ENCODE measurements at regions not wholly inside any gene's neighbourhood (a gene's known extent, or its start where the extent isn't known, plus 50 kb on each side); places are given as distances from the start of the nearest gene placed in this dataset.
"Not testable (repeated sequence)": the region's sequence is repeated elsewhere in the genome, so short reads cannot be mapped to it uniquely, and the experiment has no call there.

DNA sequence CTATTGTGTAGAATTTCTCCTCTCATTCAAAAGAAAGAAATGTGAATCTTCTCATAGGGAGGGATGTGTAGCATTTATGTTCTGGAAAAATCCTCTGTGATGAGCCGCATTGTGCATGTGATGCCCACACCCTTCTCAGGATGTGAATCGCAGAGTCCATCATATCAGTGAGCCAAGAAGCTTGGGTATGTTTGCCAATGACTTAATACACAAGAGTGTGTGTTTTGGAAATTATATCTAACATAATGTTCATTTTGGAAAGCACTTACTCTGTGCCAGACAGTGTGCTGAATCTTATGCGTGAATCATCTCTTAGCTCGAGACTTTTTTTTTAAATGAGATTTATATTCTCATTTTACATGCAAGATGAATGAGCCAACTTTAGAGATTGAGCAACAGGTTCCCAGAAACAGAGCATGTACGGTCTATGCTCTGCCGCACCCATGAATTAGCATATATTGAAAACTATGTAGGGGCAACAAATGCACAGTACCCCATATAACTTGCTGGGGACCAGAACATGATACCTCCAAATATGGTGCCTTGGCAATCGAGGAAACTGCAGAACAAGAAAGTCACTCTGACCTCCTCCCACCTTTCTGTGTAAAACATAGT lies 418.4 kb upstream of the SPATA31A3 start:
- 9 to 30% methylated on average over 2 to 3 of the region's 7 CpGs for WGBS, 2 donors
- intact Hi-C loops (cut with DNase I); H3K27ac ChIP-seq; H3K27me3 ChIP-seq; H3K9me3 ChIP-seq; H3K4me1 ChIP-seq; H3K4me3 ChIP-seq; H3K36me3 ChIP-seq; DNase-seq: not testable (repeated sequence)

DNA sequence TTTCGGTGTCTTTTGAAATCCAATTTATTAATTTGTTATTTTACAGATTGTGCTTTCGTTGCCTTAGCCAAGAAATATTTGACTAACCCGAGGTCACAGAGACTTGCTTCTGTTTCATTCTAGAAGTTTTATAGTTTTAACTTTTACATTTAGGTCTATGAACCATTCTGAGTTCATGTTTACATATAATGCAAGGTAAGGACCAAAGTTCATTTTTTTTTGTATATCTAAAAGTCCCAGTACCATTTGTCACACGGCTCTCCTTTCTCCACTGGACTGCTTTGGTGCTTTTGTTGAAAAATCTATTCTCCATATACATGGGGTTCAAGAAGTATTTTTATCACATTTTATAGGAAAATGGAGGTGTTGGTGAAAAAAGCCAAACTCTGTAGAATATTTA lies 411.4 kb upstream of the SPATA31A3 start:
- intact Hi-C loops (cut with DNase I); H3K4me1 ChIP-seq; H3K4me3 ChIP-seq; H3K36me3 ChIP-seq; DNase-seq; H3K27me3 ChIP-seq; H3K9me3 ChIP-seq; H3K27ac ChIP-seq: not testable (repeated sequence)
- no CpG with 5 or more reads among the region's 4 CpGs for WGBS, 2 donors

DNA sequence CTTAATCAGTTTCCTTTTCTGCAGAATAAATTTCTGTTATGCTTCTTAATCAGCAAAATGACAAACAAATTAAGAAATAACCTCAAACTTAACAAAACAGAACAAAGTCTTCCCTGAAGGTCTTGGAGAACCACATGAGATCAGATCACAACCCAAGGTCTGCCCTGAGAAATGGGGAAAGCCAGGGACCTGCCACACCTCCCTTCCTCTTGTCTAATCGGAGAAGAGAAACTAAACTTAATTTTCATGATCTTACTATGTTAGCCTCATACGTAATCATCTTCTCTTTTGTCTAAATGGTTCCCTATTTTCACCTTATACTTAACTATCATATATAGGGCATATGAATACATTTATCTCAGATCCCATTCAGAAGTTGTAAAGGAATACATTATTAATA lies 405.4 kb upstream of the SPATA31A3 start:
- H3K4me1 ChIP-seq; H3K36me3 ChIP-seq; H3K27me3 ChIP-seq; intact Hi-C loops (cut with DNase I); DNase-seq; H3K4me3 ChIP-seq; H3K27ac ChIP-seq; H3K9me3 ChIP-seq: not testable (repeated sequence)
- WGBS, 2 donors, result 49 to 91% methylated on average over 2 of the region's 2 CpGs

DNA sequence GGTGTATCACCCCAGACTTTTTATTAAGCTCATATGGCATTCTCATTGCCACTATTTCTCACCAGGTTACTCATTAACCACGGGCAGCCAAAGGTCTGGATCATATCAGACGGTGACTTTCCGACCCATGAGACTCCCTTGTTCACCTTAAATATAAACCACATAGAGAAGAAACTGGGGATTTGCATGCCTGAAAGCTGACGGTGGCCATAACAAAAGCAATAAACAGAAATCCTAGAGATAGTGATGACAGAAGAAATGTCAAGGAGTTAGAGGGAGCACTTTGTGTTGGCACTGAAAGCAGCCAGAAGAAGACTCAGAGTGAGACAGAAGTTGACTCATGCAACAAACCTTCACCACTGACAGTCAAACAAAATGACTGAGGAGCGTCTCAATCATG lies 402.4 kb upstream of the SPATA31A3 start:
- WGBS, 2 donors, result no CpG with 5 or more reads among the region's 5 CpGs
- DNase-seq; intact Hi-C loops (cut with DNase I): not testable (repeated sequence)

DNA sequence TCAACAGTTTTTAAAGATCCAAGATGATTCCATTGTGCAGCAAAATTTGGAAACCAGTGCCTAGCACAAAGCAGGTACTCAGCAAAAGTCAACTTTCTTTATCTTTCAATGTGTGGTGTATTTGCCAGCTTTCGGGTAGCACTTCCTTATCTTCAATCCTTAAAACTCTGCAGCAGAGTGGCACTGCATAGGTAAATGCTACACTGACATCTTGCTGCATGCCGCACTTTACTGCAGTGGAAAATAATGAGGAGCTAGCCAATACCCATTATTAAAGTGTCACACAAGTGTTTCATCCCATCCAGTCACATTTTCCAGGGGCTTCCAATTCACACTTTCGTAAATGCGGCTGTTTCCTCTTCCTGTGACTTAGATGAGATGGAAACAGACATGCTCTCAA lies 401.7 kb upstream of the SPATA31A3 start:
- H3K27ac ChIP-seq; intact Hi-C loops (cut with DNase I); H3K4me1 ChIP-seq; H3K36me3 ChIP-seq; DNase-seq; H3K4me3 ChIP-seq; H3K27me3 ChIP-seq; H3K9me3 ChIP-seq: not testable (repeated sequence)
- no CpG with 5 or more reads among the region's 4 CpGs for WGBS, 2 donors

More for the DNA sequence above, 402.4 kb upstream of the SPATA31A3 start:
- H3K9me3 ChIP-seq, H3K4me1 ChIP-seq, H3K27me3 ChIP-seq, H3K36me3 ChIP-seq, H3K4me3 ChIP-seq, H3K27ac ChIP-seq: not testable (repeated sequence)

DNA sequence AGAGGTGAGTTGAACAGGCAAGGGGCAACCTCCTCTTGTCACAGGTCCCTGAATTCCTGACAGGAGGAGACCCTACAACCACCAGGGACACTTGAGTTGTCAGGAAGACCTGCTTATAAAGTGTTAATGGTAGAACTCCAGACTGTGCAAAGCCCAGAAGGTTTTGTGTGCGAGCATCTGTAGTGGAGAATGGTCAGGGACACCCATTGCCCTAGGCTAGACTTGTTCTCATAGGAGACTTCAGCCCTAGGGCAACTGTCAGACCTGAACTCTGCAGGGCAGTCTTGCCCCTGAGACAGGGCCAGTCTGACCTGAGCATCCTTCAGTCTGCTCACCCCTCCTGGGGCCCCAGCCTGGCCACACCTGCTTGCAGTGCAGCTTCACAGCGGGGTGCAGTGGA lies 377.3 kb upstream of the SPATA31A3 start:
- intact Hi-C loops (cut with DNase I); H3K36me3 ChIP-seq; H3K27ac ChIP-seq; DNase-seq; H3K9me3 ChIP-seq; H3K4me3 ChIP-seq; H3K27me3 ChIP-seq; H3K4me1 ChIP-seq: not testable (repeated sequence)
- WGBS, 2 donors, result no CpG with 5 or more reads among the region's 2 CpGs

DNA sequence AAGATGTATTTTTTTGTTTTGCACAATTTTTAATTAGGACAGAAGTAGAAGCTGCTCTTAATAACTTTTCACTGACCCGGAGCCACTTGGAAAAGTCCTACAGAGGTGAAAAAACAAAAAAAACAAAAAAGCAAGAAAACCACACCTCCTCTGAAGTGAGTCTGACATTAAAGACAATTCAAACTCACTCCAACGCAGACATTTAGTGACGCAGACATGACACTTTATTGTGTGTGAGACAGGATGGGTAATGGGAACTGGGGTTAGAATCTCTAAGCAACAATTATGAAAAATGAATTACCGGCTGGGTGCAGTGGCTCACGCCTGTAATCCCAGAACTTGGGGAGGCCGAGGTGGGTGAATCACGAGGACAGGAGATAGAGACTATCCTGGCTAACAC lies 370.0 kb upstream of the SPATA31A3 start:
- no CpG with 5 or more reads among the region's 7 CpGs for WGBS, 2 donors
- H3K4me1 ChIP-seq; H3K9me3 ChIP-seq; H3K27ac ChIP-seq; H3K4me3 ChIP-seq; H3K36me3 ChIP-seq; H3K27me3 ChIP-seq; intact Hi-C loops (cut with DNase I); DNase-seq: not testable (repeated sequence)

DNA sequence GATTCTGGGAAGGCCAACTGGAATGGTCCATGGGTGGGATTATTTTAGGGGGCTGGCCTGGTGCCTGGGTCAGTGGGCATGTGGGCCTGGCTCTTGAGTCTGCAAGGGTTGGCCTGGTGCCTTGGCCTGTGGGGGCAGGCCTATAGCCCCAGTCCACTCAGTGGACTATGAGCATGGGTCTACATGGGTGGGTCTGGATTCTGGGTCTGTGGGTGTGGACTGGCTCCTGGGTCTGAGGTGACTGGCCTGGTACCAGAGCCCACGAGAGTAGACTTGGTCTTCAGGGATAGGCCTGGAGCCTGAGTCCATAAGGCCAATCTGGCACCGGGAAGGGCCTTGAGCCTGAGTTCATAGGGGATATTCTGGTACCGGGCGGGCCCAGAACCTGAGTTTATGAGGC lies 361.6 kb upstream of the SPATA31A3 start:
- H3K4me1 ChIP-seq; DNase-seq; H3K27me3 ChIP-seq; H3K9me3 ChIP-seq; intact Hi-C loops (cut with DNase I); H3K4me3 ChIP-seq; H3K27ac ChIP-seq; H3K36me3 ChIP-seq: not testable (repeated sequence)
- WGBS, 2 donors, result no CpG with 5 or more reads among the region's 4 CpGs

DNA sequence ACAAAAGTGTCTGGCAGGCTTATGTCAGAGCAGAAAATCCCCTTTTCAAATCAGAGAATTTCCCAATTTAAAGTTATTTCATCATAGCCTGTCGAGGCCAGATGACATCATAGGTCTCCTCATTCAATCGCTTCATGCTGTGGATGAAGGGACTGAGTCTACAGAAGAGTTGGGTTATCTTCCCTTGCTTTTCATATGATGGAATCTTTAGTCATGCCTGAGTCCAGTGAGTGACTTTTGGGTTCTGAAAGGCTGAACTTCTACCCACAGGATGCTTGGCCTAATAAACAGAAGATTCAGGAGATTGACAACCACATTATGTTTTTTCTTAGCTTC lies 357.0 kb upstream of the SPATA31A3 start:
- H3K27me3 ChIP-seq; H3K36me3 ChIP-seq; H3K4me3 ChIP-seq; H3K9me3 ChIP-seq; H3K27ac ChIP-seq; intact Hi-C loops (cut with DNase I); H3K4me1 ChIP-seq; DNase-seq: not testable (repeated sequence)
- WGBS, 2 donors, result no CpG with 5 or more reads among the region's 2 CpGs

DNA sequence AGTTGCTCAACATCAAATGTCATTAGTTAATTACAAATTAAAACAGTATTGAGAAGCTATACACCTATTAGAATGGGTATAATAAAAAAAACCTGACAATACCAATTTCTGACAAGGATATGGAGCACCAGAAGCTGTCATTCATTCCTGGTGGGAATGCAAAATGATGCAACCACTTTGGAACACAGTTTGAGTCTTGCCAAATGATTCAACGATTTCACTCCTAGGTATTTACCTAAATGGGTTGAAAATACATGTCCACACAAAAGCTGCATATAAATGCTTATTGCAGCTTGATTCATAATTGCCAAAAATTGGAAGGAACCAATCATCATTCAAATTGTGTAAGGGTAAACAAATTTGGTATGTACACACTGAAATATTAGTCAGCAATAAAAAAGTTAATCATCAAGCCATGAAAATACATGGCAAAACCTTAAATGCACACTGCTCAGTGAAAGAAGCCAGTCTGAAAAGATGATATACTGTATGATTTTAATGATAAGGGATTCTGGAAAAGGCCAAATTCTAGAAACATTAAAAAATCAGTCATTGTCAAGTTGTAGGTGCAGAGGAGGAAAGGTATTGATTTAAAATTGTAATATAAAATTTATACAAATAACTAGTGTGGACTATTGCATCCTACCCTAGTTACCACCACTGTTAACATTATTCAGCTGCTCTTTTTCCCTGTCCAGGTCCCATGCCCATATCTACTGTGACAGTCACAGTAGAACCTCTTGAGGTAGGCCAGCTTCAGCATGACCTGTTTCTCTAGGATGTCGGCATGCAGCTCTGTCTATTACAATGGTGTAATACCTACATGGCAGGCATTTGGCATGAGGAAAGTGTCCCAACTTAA lies 356.4 kb upstream of the SPATA31A3 start:
- H3K4me1 ChIP-seq; H3K27ac ChIP-seq; H3K4me3 ChIP-seq; H3K9me3 ChIP-seq; intact Hi-C loops (cut with DNase I); H3K36me3 ChIP-seq; DNase-seq; H3K27me3 ChIP-seq: not testable (repeated sequence)
- whole genome bisulfite sequencing, 2 donors, result no CpG with 5 or more reads among the region's 2 CpGs

DNA sequence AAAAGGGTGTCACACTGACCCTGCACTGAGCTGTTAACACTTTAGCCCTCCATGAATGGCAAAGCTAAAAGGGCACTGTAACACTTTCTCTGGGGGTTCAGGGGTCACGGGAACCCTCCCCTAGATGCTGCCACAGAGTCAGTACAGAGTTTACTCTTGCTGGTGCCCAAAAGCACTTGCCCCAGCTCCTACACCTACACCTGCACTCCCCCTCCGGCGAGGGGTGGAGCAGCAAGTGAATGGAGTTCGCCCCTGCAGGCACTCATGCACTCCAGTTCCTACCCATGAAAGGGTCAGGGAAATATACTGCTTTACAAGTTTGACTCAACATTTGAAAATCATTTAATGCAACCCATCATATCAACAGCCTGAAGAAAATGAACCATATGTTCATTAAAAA lies 355.7 kb upstream of the SPATA31A3 start:
- WGBS, 2 donors, result no CpG with 5 or more reads among the region's 4 CpGs
- intact Hi-C loops (cut with DNase I); H3K27me3 ChIP-seq: not testable (repeated sequence)

DNA sequence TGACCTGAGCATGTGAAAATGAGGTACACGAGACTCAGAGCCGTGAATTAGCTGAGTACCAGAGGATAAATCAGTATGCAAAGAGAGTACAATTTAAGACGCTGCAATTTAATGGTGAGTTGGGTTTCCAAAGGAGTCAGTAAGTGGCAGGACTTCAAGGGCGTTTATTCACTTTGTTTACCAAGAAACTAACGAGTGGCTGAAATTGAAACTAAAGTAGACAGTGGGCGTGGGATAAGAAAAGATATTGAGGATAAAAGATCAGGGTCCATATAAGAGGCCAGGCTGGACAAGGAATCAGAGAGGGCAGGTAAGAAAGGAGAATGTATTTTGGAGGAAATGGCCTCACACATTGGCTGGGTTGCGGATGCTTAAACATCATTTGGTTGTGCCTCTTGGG lies 346.9 kb upstream of the SPATA31A3 start:
- H3K27me3 ChIP-seq; DNase-seq; H3K9me3 ChIP-seq; intact Hi-C loops (cut with DNase I); H3K27ac ChIP-seq; H3K36me3 ChIP-seq; H3K4me1 ChIP-seq; H3K4me3 ChIP-seq: not testable (repeated sequence)
- no CpG with 5 or more reads among the region's 7 CpGs for WGBS, 2 donors

More for the DNA sequence above, 355.7 kb upstream of the SPATA31A3 start:
- not testable (repeated sequence) for H3K4me3 ChIP-seq, DNase-seq, H3K4me1 ChIP-seq, H3K9me3 ChIP-seq, H3K27ac ChIP-seq, H3K36me3 ChIP-seq

DNA sequence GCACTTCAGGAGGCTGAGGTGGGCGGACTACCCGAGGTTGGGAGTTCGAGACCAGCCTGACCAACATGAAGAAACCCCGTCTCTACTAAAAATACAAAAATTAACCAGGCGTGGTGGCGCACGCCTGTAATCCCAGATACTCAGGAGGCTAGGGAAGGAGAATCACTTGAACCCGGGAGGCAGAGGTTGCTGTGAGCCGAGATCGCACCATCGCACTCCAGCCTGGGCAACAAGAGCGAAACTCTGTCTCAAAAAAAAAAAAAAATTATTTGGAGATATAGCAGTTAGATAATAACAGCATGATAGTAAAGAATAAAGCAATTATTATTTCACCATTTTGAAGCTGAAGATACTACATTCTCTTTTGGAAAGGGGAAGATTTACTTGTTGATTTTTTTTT lies 345.9 kb upstream of the SPATA31A3 start:
- H3K27ac ChIP-seq; H3K27me3 ChIP-seq; H3K4me3 ChIP-seq; H3K9me3 ChIP-seq; DNase-seq; intact Hi-C loops (cut with DNase I); H3K4me1 ChIP-seq; H3K36me3 ChIP-seq: not testable (repeated sequence)
- WGBS, 2 donors, result no CpG with 5 or more reads among the region's 12 CpGs
